Panc1 (cell line): ENCODE measurements at regions not wholly inside any gene's neighbourhood (a gene's known extent, or its start where the extent isn't known, plus 50 kb on each side); places are given as distances from the start of the nearest gene placed in this dataset.

Source experiments
- ATAC-seq: fragments of 200-7000 bp; cut with Tn5 transposase; 2 replicates; pipeline ENCODE4 v1.9.1; 2020; ENCODE audit warnings: mild to moderate bottlenecking, moderate library complexity
- BruUV-seq: library from RNA; stranded (reverse); fragments of 400-500 nt; replicated peaks from 2 replicates; lab custom pipeline; 2021; lab: Mats Ljungman, UMichigan
- CTCF ChIA-PET: fragments of 300-600 bp; sonication (Branson Sonifier 250); formaldehyde crosslinking; loops from one replicate; lab custom pipeline; 2022; ENCODE audit warnings: antibody characterized with exemption; lab: Charles Lee
- POLR2A ChIA-PET: fragments of 300-600 bp; sonication (Branson Sonifier 250); formaldehyde crosslinking; loops from one replicate; lab custom pipeline; 2022; ENCODE audit warnings: antibody characterized with exemption; lab: Charles Lee
- DNase-seq: peaks from one replicate; pipeline ENCODE4 v3.0.0-alpha.2; 2010; ENCODE audit warnings: low read depth, low spot score
- H3K27ac ChIP-seq: 2 replicates; pipeline ENCODE4 v1.5.1; 2011; ENCODE audit warnings: mild to moderate bottlenecking, low read length, inconsistent platforms
- H3K27me3 ChIP-seq: fragments of 200-500 bp; sonication (Bioruptor generic); 2 replicates; pipeline ENCODE4 v1.6.0; 2014; ENCODE audit warnings: low read length, inconsistent platforms; ENCODE audit not compliant: control insufficient read depth, insufficient read depth
- H3K36me3 ChIP-seq: fragments of 200-500 bp; sonication (Bioruptor generic); 2 replicates; pipeline ENCODE4 v1.5.1; 2014; ENCODE audit warnings: inconsistent platforms, mild to moderate bottlenecking, low read length, moderate library complexity; ENCODE audit not compliant: control insufficient read depth, insufficient read depth
- H3K4me1 ChIP-seq: 2 replicates; pipeline ENCODE4 v1.5.1; 2011; ENCODE audit warnings: inconsistent platforms, mild to moderate bottlenecking, low read length, moderate library complexity; ENCODE audit not compliant: control insufficient read depth, insufficient read depth
- H3K4me3 ChIP-seq, 2 experiments: 2 replicates each; pipeline ENCODE4 v1.5.1; 2011 to 2012; ENCODE audit warnings: low read depth in 2 of 2, low read length in 2 of 2, mild to moderate bottlenecking in 2 of 2, inconsistent platforms in 1 of 2, moderate library complexity in 1 of 2
- H3K9me3 ChIP-seq: fragments of 200-500 bp; sonication (Bioruptor generic); 2 replicates; pipeline ENCODE4 v1.5.1; 2014; ENCODE audit warnings: low read depth, mild to moderate bottlenecking, inconsistent platforms, low read length, moderate library complexity; ENCODE audit not compliant: control insufficient read depth, insufficient read depth
- CTCF ChIP-seq: fragments of 450-650 bp; IDR thresholded peaks from 2 replicates; pipeline ENCODE4 v1.5.1; 2017; ENCODE audit warnings: mild to moderate bottlenecking
- POLR2AphosphoS5 ChIP-seq: IDR thresholded peaks from 2 replicates; pipeline ENCODE4 v1.6.1; 2012; ENCODE audit warnings: mild to moderate bottlenecking, low read depth, low read length, moderate library complexity
- REST ChIP-seq, 2 experiments: IDR thresholded peaks; 2 replicates each; pipeline ENCODE4 v1.6.1; 2011 to 2012; ENCODE audit warnings: low read depth in 2 of 2, control low read depth in 1 of 2, low read length in 1 of 2, mild to moderate bottlenecking in 1 of 2, moderate library complexity in 1 of 2; ENCODE audit not compliant: insufficient read depth in 1 of 2
- SIN3A ChIP-seq: IDR thresholded peaks from 2 replicates; pipeline ENCODE4 v1.6.1; 2012; ENCODE audit warnings: low read depth, mild to moderate bottlenecking, low read length, moderate library complexity, borderline replicate concordance; ENCODE audit not compliant: insufficient read depth
- TCF7L2 ChIP-seq: IDR thresholded peaks from 2 replicates; pipeline ENCODE4 v1.6.1; 2011; ENCODE audit warnings: mild to moderate bottlenecking, low read depth, low read length, inconsistent platforms
- in situ Hi-C: cut with HindIII; loops from 2 replicates; pipeline ENCODE4 v1.10.0; 2016; ENCODE audit warnings: low sequenced_read_pairs, low pct_unique_long_range_greater_than_20kb
- intact Hi-C: fragments of 100-400 bp; cut with micrococcal nuclease; formaldehyde crosslinking; loops from one replicate; pipeline ENCODE4 v1.10.0; 2022; ENCODE audit not compliant: unreplicated experiment

- CTCF ChIA-PET = no interaction called here
- intact Hi-C loops (no loop called here), in situ Hi-C loops (no loop called here)
- ATAC-seq (no peak), DNase-seq (no peak)
- Histone ChIP-seq H3K4me1 (no peaks in the 10 kb centered on the region), H3K9me3 (no peaks in the 10 kb centered on the region), H3K36me3 (no peaks in the 10 kb centered on the region), H3K27me3 (no peaks in the 10 kb centered on the region), H3K4me3 (no peak overlapping the region), H3K27ac (no peak overlapping the region)
- POLR2A ChIA-PET = no interaction called here
- TF ChIP-seq REST (IDR thresholded peaks at IDR 0.05; ENCODE audit: insufficient read depth in 1 of 2, low read depth in 2 of 2, low read length in 1 of 2) (no peak), TCF7L2 (no peak), POLR2AphosphoS5 (no peak), CTCF (no peak), SIN3A (no peak)
- no TSS peak for BruUV-seq
These were observed 194.4 kb downstream of the RFC3 start for GRCh38 chr13:34012382-34012781.

GRCh38 chr13:34013061-34013460, 195.1 kb downstream of the RFC3 start:
- intact Hi-C loops (no loop called here), in situ Hi-C loops (no loop called here)
- no TSS peak for BruUV-seq
- H3K4me1 ChIP-seq = no peaks in the 10 kb centered on the region
- H3K9me3 ChIP-seq = no peaks in the 10 kb centered on the region
- H3K4me3 ChIP-seq = no peak overlapping the region
- ATAC-seq = no peak
- no peaks in the 10 kb centered on the region for H3K36me3 ChIP-seq
- no peak for TF ChIP-seq TCF7L2
- TF ChIP-seq SIN3A = no peak
- no peak for TF ChIP-seq POLR2AphosphoS5
- TF ChIP-seq CTCF = no peak
- no peak for TF ChIP-seq REST (IDR thresholded peaks at IDR 0.05; ENCODE audit: insufficient read depth in 1 of 2, low read depth in 2 of 2, low read length in 1 of 2)
- no peaks in the 10 kb centered on the region for H3K27me3 ChIP-seq
- no peak for DNase-seq
- H3K27ac ChIP-seq = no peak overlapping the region
- POLR2A ChIA-PET = no interaction called here
- CTCF ChIA-PET = no interaction called here
